ENCODE measurements at regions not wholly inside any gene's neighbourhood (a gene's known extent, or its start where the extent isn't known, plus 50 kb on each side); places are given as distances from the start of the nearest gene placed in this dataset.

DNA sequence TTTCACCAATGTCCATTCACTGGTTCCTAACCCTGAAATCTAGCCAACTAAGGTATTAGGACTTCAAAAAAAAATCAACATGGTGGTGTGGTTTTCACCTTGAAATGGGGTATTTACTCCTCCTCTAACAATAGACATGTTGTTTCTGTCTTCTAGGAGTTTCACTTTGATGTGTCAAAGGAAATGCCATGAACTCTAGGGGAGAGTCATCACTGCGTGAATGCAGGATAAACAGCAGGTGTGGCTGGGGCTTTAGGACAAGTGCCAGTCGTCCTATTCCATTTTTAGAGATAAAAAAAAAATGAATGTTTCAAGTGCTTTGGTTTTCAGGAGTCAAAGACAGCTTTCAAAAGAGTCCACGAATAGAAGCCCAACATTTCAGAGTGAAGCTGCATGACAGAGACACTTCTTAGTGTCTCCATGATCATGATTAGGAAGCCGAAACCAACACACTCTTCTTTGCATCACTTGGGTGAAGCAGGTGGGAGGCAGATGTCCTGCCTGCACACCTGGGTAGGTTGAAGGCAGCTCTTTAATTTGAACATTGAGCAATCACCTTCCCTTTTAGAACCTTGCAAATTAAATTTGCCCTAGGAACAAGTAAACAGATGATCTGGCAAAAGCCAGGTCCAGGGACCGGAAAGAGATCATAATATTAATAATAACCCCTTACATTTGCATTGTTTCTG is 328.5 kb upstream of the PRDM1 start:
- DNase-seq, result no peak

GRCh38 chr6:105755885-105756284 is 330.3 kb upstream of the PRDM1 start:
- DNase-seq, result no peak

- DNase-seq, result no peak
These were observed 332.4 kb upstream of the PRDM1 start for GRCh38 chr6:105753620-105754211.

- no peak for DNase-seq
These were observed 332.9 kb upstream of the PRDM1 start for GRCh38 chr6:105753207-105753606.

DNA sequence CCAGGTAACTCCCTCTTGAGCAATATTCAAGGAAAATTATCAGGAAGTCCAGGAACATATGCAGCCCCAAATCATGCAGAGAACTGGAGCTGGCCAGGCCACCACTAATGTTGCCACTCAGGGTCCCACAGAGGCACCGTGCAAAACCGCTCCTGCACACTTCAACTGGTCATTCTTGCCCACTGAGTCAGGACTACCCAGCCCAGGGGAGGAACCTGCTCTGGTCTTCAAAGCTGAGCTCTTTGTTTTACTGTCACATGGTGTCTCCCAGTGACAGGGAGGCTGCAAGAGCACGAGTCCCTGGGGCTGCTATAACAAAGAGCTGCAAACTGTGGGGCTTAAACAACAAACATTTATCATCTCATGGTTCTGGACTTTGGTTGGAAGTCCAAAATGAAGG is 336.0 kb upstream of the PRDM1 start:
- no peak for DNase-seq

DNA sequence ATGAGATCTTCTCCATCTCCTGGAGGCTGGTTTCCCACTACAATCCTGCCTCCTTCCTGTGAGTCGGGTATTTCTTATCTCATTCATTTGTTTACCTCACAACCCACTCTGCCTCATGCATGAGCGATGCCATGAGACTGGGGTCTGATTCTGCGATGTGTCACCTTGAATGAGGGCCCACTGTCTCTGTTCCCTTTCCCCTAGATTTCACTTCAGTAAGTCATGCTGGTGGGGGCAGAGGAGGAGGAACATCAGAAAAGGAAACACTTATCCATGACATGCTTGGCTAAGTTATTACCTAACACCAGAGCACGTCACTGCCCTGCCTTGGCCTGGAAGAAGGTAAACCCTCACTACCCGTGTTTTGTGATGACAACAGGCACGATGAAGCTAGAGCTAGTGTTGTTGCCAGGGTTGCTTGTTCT is 337.4 kb upstream of the PRDM1 start:
- DNase-seq, result no peak

DNA sequence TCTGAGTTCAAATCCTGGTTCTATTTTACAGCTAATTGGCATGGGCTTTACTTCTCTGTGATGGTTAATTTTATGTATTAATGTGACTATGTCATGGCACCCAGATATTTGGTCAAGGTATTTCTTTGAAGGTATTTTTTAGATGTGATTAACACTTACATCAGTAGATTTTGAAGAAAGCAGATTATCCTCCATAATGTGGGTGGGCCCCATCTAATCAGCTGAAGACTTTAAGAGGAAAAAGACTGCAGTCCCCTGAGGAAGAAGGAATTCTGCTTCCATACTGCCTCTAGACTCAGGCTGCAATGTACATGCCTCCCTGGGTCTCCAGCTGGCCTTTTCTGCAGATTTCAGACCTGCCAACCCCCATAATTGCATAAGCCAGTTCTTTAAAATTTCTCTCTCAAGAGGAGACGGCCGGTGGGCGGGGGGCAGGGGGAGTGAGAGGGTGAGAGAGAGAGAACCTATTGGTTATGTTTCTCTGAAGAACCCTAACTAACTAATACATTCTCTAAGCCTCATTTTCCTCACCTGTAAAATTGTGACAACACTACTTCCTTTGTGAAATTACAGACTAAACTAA is 338.2 kb upstream of the PRDM1 start:
- DNase-seq, result no peak

DNA sequence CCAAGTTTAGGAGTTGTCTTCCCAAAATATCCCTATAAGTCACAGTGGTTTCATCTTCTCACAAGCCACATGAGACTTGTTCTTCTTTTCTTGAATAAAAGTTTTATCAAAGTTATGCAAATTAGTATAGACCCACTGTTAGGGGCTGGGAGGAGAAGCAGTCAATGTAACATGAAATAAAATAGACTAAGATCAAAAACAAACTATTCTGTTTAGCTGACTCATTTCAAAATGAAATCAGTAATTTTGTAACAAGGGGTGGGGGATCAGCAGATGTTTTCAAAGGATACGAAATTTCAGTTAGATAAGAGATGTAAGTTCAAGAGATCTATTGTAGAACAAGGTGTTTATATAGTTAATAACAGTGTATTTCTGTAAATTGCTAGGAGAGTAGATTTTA is 339.6 kb upstream of the PRDM1 start:
- DNase-seq, result no peak

GRCh38 chr6:105746130-105746505 is 340.0 kb upstream of the PRDM1 start:
- no peak for DNase-seq

DNA sequence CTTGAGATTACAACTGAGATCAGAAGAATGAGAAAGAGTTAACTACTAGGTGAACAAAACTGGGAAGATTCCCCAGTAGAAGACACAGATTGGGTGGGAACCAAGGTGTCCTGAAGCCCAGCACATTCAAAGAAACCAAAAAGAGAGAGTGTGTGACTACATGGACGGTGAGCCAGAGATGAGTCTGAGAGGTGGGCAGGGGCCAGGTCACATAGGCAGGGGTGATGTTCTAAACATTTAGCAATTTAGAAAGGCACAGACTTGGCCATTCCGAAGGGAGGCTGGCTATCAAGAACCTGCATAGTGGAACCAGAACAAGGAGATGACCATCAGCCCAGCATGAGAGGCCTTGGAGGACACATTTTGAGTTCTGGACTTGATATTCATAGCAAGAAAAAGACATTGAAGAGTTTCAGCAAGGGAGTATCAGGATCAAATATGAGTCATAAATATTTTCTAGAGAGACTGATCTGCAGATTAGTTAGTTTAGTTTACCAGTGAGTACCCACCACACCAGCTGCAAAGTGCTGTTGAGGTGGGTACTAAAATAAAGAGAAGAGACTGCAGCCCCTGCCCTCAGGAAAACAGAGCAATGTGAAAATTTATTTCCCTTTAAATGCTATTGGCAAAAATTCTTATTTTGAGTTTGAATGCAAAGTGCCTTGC is 340.5 kb upstream of the PRDM1 start:
- no peak for DNase-seq

- DNase-seq, result no peak
These were observed 341.3 kb upstream of the PRDM1 start for GRCh38 chr6:105744815-105745214.

DNA sequence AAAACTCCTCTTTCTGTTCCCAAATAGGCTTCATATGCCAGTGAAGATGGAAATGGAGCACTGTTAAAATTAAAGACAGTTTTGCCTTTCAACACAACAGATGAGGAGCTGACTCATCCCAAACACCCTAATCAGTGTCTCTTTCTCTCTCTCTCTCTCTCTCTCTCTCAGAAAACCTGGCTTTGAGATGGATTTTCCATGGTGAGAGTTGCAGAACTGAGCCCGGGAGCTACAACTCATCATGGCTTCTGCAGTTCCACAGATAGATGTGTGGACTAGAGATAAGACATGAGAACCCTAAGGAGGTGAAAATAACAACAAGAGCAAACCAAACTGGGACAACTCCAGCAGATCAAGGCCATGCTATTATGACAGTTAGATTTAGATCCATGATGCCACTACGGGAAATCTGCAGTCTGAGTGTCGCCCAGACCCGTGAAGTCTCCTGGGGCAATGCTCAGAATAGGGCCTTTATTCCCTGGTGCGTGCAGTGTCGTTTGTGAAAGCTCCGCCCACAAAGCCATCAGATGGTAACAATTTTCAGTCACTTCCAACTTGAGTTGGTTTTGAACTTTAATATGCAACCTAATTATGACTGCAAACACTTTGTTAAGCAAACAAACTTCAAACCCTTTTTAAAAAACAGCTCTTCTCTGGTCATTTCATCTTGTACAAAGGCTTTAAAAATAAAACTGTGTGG is 338.2 kb upstream of the PREP start:
- no peak for DNase-seq

DNA sequence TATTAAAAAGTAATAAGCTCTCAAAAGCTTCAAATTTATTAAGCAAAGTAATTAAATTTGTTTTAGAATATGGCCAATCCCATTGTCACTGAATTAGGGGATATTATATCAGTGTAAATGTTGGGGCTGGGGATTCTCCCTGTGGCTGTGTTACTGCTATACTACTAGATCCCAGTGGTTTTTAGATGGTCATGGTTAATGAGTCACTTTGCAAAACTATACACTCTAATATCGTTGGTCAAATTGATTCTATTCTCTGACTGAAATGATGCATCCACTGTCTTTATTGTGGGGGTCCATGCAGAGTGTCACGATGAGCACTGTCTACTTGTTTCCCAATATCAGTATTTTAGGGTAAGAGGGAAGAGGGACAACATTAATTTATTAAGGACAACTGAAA is 336.9 kb upstream of the PREP start:
- DNase-seq, result no peak

- DNase-seq, result no peak
These were observed 330.8 kb upstream of the PREP start for GRCh38 chr6:105733556-105734162.

- no peak for DNase-seq
These were observed 326.1 kb upstream of the PREP start for GRCh38 chr6:105728995-105729394.

GRCh38 chr6:105726902-105727655 is 324.2 kb upstream of the PREP start:
- no peak for DNase-seq

GRCh38 chr6:105714846-105715245 is 312.0 kb upstream of the PREP start:
- no peak for DNase-seq

- no peak for DNase-seq
These were observed 310.7 kb upstream of the PREP start for GRCh38 chr6:105713474-105714118.

DNA sequence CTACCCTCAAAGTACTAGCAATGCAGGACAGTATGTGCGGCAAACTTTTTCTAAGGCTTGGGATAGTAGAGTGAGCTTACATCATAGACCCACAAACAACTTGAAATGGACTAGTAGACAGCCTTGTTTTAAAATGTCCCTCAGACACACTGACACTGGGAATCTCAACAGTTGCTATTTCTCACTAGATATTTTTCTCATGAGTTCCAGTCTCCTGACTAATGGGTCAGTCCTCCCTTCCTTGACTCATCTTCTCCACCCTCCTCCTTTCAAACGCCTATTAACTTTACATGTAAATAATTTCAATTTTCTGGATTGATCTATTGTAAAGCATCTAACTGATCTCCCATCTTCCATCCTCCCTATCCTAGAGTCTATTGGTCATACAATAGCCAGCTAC is 308.3 kb upstream of the PREP start:
- DNase-seq, result no peak

GRCh38 chr6:105705608-105706007 is 302.7 kb upstream of the PREP start:
- no peak for DNase-seq

DNA sequence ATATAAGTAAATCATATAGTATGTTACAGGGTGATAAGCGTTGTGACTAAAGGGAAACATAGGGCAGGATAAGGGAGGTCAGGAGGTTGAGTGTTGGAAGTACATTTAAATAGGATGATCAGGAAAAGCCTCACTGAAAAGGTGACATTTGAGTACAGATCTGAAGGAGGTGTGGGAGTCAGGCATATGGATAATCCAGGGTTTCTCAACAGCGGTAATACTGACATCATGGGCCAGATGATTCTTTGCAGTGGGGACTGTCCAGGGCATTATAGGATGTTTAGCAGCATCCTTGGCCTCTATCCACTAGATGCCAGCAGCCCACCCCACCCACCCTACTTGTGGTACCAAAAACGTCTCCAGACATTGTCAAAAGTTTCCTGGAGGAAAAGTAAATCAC is 292.6 kb upstream of the PREP start:
- no peak for DNase-seq
